GM12874 (cell line): ENCODE measurements at regions not wholly inside any gene's neighbourhood (a gene's known extent, or its start where the extent isn't known, plus 50 kb on each side); places are given as distances from the start of the nearest gene placed in this dataset.

Experiments
- TF ChIP-seq, protein P1 (sequence below): IDR thresholded peaks from 2 replicates; pipeline ENCODE4 v1.5.1; 2011; ENCODE audit warnings: low read depth, mild to moderate bottlenecking, control low read depth, low read length, moderate library complexity; ENCODE audit not compliant: insufficient read depth

GRCh38 chr2:167493862-167494261 is 605.6 kb downstream of the XIRP2 start:
- TF ChIP-seq, protein P1, sequence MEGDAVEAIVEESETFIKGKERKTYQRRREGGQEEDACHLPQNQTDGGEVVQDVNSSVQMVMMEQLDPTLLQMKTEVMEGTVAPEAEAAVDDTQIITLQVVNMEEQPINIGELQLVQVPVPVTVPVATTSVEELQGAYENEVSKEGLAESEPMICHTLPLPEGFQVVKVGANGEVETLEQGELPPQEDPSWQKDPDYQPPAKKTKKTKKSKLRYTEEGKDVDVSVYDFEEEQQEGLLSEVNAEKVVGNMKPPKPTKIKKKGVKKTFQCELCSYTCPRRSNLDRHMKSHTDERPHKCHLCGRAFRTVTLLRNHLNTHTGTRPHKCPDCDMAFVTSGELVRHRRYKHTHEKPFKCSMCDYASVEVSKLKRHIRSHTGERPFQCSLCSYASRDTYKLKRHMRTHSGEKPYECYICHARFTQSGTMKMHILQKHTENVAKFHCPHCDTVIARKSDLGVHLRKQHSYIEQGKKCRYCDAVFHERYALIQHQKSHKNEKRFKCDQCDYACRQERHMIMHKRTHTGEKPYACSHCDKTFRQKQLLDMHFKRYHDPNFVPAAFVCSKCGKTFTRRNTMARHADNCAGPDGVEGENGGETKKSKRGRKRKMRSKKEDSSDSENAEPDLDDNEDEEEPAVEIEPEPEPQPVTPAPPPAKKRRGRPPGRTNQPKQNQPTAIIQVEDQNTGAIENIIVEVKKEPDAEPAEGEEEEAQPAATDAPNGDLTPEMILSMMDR = no peak

DNA sequence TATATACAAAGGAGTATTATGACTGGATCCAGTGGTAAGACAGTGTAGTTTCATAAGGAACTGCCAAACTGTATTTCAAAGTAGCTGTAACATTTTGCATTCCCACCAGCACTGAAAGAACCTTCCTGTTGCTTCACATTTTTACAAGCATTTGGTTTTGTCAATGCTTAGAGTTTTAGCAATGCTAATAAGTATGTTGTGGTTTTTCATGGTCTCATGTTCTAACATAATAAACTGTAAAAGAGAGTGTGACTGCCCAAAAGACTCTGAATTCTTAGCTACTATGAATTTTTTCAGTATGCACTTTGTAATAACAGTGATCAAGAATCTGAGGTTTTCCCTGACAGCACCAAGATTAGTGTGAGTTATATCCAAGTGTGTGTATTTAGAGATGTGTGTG is 604.2 kb downstream of the XIRP2 start:
- TF ChIP-seq, protein P1 = no peak

DNA sequence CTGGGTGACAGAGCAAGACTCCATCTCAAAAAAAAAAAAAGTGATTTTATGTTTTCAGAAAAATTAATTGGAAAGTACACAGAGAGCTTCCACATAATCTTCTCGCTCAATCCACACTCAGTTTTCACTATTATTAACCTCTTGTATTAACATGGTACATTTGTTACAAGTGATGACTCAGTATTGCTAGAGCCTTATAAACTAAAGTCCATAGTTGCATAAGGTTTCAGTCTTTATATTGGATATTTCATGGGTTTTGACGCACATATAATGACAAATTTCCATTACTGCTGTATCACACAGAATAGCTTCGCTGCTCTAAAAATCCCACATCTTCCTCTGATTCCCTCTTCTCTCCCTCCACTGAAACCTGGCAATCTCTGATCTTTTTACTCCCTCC is 603.5 kb downstream of the XIRP2 start:
- TF ChIP-seq, protein P1 = no peak

- TF ChIP-seq, protein P1 = no peak
Measured at GRCh38 chr2:167490455-167490854, 602.2 kb downstream of the XIRP2 start.

- TF ChIP-seq, protein P1 = no peak
Measured at GRCh38 chr2:167489325-167489724, 601.0 kb downstream of the XIRP2 start.

- TF ChIP-seq, protein P1 = no peak
Measured at GRCh38 chr2:167487728-167488127, 599.4 kb downstream of the XIRP2 start.

DNA sequence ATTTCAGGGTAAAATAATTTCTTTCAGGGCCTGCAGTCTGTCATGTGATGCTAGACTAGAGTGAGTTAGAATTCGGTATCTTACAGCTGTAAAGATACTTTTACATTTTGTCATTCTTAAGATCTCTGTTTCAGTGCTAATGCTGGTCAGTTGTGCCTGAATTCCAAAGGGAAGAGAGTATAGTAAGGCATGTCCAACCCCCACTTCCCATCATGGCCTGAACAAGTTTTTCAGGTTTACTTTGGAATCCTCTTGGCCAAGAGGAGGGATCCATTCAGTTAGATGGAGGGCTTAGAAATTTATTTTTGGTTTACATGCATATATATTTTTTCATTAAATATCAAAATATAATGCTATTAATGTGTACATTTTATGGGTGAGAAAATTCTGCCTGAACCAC is 596.6 kb downstream of the XIRP2 start:
- TF ChIP-seq, protein P1 = no peak

DNA sequence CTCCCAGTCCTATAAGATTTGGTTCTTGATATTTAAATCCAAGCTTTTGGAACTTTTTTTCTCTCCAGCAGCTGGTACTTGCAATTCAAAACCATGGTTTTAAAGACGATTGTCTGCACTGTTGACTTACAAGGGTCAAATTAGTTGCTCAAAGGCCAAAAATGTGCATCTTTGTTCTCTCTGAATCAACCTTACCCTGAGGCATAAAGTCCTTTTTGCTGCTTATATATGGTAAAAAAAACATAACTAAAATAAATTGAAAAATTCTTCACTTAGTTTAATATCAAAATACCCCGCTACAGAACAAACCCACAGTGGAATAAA is 592.7 kb downstream of the XIRP2 start:
- TF ChIP-seq, protein P1 = no peak
